NOMO-1 (cell line): ENCODE measurements at regions not wholly inside any gene's neighbourhood (a gene's known extent, or its start where the extent isn't known, plus 50 kb on each side); places are given as distances from the start of the nearest gene placed in this dataset.
A peak's percentile ranks its signal among the peaks of the same experiment; 100 is the strongest.

Source experiments
- DNase-seq, 2 experiments: peaks; one replicate each; lab custom pipeline; 2025; ENCODE audit not compliant: unreplicated experiment in 2 of 2; lab: John Stamatoyannopoulos, UW

DNA sequence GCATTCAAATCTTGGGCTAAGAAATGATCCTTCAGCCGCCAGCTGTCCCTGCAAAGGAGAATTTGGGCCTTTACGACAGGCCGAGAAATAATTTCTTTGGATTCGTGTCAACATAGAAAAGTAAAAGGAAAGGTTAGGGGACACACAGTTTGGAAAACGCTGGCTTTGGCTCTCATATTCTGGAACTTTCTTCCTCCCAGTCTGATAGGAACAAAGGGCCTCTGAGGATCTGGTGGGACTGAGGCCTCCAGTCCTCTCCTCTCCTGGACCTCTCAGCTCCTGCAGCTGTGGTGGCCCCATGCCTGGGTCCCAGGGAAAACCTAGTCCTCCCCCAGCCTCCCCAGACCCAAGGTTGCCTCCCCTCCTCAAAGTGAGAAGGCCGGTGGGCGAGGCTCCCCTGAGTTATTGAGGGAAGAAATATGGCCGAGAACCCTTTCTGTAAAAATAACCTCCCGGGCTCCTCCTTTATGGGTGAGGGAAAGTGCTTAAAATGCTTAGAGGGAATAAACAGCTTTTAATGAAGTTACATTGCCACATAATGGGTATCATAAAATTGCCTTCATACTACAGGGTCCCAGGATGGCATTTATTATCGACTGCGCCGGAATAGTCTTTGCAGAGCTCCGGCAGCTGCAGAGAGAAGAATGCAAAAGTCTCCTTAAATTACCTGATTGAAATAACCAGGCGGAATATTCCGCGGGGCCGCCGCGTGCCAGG, 188.3 kb downstream of the PHETA1 start:
- peak in 1 of 2 experiments; percentile 68 for DNase-seq

DNA sequence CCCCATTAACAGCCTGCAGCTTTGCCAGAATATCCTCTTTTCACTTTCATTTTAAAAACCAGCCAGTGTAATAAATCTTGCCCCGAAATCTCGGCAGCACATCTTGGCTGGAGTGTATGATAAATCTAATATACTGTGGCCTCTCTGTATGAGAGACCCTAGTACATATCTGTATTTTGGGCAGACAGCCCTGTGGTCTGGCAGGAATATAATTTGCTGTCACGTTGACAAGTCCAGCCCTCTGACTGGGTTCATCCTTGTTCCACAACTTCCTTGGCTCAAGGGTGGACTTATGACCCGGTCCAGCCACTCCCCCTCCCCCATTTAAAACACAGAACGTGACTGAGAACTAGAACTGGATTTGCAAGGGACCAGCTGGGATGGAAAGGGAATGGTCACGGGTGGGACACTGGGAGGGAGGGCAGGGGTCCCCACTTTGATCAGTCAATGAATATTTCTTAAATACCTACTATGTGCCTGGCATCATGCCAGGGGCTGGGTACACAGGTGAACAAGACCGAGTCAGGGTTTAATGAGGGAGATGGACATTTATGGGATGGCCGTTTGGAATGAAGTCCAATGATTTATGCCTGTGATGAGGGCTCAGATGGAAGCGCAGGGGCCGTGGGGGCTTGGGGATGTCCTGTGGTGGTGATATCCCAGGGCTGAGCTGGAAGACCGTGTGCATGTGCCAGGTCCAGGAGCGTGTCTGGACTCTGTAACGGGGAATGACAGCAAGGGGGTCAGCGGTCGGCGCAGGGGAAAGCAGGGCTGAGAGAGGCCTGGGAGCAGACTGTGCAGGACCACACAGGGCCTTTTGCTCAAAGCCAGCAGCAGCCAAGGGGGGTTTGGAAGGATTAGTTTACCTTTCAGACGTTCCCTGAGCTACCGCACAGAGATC, 190.5 kb downstream of the PHETA1 start:
- peak; percentile 30 to 64 for DNase-seq

DNA sequence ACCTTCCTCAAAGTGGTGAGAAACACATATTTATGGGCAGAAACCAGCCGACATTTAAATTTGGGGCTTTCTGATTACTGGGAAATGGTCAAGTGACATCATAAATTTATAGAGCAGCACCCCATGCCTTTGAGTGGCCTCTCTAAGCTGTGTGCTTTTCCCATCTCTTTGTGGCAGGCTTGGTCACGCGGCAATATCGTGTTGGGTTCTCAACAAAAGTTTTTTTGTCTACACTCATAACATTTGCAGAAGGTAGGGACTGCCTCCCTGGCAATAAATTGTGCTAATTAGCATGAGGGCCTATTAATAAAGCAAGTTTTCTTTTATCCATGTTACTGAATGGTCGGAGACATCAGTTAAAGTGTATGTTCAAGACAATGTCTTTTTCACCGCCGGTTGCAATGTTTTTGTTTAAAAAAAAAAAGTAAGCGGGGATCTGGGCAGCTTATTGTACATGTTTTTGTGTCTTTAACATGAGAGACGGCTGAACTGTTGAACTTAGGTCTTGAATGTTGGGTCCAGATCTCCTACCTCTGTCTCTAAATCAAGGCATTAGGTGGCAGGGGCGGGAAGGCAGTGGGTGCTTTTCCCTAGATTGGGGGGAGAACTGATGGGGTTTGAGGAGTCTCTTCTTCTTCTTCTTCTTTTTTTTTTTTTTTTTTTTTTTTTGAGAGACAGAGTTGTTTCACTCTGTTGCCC, 193.3 kb downstream of the PHETA1 start:
- peak in 1 of 2 experiments; percentile 23 for DNase-seq

DNA sequence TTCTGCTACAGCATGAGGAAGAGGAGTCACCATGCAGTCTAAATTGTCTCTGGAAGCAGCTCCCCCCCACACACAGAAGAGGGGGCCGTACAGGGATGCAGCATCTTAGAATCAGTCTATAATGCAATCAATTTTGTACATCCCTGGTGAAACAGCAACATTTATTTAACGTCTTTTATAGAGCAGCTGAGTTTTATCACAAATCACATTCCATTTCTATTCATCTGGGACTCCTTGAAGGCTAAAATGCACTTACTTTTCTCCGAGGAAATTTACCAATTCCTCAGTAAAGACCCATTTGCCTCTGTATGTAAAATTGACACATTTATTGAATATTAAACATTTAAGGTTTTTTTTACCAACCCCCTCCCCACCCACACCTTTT, 193.9 kb downstream of the PHETA1 start:
- DNase-seq, result no peak

DNA sequence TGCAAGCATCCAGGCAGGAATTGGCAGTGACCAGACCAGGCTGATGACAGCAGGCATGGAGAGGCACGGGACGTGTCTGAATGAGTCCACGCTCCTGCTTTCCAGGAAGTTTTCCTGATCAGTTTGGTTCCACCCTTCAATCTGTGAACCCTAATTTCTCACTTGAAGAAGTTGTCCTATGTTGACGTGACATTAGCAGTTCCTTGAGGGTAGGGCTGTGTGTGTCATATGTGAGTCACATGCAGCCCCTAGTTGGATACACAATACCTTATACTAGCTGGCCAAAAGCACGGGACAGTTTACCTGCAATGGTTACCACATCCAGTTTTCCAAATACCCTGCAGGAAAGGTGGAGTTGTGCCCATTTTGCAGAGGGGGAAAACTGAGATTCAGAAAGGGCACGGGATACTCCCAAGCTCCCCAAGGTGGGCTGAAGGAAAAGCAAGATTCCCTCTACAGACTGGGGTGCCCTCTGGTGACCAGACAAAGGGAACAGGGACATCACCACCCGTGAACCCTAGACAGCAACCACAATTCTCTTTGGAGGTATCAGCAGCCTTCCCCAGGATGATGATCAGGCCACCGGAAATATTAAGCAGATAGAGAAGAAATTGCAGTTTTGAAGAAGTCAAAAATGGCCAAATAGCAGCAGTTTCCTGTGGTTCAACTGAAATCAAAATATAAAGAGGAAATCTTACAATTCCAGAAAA, 194.5 kb downstream of the PHETA1 start:
- peak; percentile 68 to 69 for DNase-seq

DNA sequence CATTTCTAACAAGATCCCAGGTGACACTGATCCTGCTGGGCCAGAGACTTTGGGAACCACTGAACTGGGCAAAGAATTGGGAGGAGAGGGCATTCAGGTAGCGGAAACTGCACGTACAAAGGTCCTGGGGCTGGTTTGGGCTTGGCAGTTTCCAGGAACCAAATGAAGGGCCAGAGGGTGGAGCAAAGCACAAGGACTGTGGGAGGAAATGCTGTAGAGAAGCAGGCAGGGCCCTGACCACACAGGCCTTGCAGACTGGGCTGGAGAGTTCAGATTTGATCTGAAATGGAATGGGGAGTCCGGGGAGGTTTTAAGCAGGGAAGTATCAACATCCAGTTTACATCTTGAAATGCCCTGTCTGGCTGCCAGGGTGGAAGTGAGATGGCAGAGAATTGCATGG, 195.1 kb downstream of the PHETA1 start:
- no peak for DNase-seq

DNA sequence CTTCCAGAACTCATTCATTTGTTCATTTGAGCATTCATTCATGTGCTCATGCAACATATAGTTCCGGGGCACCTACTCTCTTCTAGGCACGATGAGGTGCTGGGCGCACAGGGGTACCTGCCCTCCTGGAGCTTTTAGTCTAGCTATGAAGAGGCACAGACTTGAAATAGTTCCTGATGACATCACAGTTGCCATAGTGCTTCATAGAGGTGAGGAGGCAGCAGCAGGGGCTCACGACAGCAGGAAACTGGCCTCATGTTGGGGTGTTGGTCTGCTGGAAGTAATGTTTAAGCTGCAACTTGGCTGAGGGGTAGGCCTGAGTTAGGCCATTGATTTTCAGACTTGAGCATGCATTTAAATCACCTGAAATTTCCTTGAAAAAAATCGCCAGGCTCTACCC, 195.5 kb downstream of the PHETA1 start:
- DNase-seq, result no peak

DNA sequence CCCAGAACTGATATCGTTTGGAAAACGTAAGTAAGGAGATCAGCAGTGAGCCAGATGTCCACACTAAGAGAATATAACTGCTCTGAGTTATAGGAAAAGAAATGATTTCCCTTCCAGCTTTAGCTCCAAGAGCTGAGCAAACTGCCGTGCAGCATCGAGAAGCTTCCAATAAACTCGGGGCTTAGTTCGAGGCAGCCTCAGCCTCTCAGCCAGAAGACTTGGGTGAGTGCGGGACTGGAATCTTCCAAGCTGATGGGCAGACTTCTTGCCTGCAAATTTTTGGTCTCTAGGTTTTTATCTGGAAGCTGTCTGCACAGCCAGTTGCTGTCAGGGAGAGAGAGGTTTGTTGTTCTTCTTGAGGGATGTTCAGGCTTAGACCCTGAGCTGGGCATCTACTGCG, 196.1 kb downstream of the PHETA1 start:
- DNase-seq, result no peak

DNA sequence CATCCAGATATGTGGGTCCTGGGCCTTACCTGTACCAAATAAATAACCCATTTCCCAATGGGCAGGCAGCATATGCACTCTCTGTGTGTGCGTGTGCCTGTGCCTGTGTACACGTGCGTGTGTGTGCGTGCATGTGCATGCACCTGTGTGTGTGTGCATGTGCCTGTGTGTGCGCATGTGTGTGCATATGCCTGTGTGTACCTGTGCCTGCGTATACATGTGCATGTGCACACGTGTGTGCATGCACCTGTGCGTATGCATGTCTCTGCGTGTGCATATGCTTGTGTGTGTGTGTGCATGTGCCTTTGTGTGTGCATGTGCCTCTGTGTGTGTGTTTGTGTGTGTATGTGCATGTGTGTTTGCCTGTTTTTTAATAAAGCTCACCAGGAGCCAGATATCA, 197.1 kb downstream of the PHETA1 start:
- no peak for DNase-seq

DNA sequence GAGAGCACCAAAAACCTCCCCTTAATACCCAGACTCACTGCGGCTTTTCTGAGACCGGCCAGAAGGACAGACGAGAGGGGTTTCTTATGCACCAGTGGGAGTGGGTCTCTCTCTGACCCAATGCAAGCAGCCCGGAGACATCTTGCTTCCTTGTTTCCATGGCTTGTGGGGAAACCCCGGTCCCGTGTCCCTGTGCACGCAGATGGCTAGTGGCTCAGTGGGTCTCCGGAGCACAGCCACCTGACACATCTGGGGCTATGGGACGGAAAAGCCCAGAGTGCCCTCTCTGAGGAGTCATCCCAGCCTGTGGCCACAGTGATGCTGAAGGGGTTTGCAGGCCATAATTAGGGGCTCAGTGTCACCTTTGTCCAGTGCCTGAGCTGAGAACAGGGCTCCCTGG, 197.6 kb downstream of the PHETA1 start:
- no peak for DNase-seq

DNA sequence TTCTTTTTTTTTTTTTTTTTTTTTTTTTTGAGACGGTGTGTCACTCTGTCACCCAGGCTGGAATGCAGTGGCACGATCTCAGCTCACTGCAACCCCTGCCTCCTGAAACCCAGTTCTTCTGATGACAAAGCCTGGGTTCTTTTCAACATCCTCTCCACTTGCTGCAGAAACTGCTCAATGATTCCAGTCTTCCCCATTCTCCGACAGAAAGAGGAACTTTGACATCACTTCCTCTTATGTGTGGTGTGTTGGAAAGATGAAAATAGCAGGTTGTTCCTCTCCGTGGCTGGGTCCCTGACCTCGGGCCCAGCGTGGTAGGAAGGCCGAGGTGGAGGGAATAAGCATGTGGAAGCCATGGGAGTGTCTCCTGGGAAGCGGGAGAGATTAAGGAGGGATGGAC, 198.4 kb downstream of the PHETA1 start:
- DNase-seq, result peak; percentile 73 to 97

DNA sequence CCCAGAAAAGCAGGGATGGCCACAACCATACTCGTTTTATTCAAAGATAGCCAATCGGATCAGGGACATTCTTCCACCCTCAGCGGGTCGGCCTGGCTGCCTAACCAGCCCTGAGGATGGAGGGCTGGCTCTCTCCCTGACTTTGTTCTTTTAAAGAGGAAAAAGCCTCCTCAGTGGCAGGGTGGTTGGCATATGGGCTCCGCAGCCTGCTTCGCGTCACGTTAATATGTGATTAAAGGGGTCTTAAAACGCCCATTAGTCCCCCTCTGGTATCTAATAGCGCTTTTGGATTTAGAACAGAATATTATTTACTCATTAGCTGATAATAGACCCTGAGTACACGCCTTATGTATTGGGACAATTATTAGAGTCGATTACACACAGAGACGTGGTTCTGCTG, 199.4 kb downstream of the PHETA1 start:
- DNase-seq, result no peak

DNA sequence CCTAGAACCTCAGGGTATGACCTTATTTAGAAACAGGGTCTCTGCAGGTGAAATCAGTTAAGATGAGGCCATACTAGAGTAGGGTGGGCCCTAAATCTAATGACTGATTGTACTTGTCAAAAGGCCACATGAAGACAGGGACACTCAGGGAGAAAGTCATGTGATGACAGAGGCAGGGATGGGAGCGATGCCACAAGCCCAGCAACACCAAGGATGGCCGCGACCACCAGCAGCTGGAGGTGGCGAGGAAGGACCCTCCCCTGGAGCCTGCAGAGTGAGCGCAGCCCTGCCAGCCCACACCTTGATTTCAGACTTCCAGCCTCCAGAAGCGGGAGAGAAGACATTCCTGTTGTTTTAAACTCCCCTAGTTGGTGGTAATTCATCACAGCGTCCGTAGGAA, 199.9 kb downstream of the PHETA1 start:
- DNase-seq, result no peak

DNA sequence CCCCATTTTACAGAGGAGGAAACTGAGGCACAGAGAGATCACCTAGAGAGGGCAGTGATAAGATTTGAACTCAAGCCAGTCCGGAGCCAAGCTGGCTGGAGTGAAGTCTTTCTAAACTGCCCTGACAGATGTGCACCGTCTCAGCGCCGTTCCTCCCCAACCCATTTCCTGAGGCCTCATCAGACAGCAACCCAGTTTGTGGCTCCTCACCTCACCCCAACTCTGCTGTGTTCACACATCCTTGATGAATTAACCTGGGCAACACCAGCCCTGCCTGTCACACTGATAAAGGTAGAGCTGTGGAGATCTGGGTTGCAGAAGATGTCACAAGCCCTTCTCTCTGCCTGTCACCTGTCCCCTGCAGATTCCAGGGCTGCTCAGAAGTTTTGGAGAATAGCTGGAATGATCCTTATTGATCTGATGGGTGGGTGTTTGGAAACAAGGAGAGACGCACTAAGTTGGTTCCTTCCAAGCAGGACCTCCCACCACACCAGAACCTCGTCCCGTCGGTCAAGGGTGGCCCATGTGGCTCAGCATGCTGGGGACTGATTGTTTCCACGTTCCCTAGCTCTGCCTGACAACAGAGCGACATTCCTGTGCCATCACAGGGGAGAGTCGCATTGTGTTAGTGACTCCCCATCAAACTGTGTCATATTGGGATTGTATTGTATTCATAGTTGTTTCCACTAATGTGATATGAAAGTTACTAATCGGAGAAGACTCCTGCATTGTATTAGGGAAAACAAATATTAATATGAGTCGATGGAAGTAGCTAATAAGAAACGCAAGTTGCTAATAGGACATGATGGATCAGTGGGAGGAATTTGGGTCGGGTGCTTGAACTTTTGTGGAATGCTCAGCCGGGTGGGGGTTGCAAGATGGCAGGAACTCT, 200.6 kb downstream of the PHETA1 start:
- no peak for DNase-seq

DNA sequence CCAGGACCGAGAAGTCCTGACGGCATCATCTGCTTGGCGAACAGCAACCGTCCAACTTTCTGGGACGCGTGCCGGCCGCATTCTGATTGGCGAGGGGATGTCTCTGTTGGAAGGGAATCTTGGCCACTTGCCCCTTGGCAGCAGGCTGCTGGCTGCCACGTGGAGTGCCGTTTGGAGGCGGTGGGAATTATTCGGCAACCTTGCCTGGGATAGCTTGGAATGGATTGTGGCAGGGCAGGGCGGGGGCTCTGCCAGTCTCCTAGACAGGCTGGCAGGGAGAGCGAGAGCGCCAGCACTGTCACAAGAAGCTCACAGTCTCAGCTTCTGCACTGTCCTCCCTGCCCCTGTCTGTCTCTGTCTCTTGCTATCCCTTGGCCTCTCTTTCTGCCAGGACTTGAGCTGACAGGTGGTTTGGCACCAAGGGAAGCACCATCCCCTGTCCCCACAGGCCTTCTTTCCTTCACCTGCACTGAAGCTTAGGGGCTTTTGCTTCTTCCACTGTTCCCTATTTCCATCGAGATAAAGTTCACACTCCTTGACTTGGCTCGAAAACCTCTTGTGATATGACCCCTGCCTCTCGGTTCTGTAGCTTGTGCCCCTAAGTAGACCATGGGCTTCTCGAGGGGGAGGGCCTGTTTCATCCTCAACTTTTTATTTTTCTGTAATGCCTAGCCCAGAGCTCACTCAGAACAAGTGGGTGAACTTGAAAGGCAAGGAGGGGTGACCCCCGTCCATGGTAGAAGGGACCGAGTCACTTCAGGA, 201.9 kb downstream of the PHETA1 start:
- no peak for DNase-seq

DNA sequence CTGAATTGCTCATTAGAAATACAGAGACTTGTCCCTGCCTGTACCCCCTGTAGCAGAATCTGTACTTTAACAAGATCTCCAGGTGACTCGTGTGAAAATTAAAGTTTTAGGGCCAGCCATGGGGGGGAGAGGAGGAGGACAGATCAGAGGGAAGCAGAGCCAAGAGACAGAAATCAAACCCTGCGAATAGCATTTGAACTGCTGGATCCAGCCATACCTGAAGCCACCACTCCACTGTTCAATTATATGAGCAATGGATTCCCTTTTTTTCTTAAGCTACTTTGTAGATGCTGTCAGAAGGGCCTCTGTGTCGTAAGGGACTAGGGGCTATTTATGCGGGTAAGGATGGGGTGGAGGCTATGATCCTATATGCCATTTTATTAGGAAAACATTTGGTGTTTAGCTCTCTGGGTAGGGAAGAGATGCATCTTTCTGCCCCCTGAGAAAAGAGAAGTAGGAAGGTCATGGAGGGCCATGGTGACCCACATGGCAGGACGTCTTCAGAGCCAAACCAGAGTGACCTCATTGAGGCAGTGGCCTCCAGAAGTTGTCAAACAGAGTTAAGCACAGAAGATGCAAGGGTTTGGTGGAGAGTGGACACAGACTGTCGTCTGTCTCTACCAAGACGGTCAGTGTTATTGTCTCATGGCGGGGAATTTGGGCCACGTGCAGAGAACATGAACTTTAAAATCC, 203.9 kb downstream of the PHETA1 start:
- no peak for DNase-seq

DNA sequence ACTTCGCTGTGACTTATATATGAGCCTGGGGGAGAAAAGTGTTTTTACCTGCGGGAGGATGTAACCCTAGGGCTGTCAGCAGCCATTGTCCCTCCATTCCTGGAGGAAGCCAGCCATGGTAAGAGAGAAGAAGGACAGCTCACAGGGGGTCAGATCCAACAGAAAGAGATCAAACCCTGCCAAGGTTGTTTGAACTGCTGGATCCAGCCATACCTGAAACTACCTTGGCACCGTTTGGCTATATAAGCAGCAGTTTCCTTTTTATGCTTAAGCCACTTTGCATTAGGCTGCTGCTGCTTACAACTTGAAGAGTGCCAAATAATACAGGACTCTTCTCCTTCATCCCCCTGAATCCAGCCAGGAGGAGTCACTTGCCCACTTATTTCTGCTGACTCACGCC, 205.5 kb downstream of the PHETA1 start:
- DNase-seq, result no peak

DNA sequence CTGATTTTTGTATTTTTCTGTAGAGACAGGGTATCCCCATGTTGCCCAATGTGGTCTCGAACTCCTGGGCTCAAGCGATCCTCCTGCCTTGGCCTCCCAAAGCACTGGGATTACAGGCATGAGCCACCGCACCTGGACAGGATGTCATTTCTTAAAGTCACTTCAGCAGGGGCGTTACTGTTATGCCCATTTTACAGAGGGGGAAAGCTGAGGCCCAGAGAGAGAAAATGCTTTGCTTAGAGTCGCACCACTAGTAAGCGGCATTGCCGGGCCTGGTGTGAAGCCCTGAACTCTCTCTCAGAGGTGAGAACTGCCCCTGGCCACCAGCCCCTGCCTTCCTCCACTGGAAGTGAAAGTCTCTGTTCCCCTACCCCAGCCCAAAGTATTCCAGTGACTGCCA, 207.0 kb downstream of the PHETA1 start:
- no peak for DNase-seq
